ENCODE measurements at regions not wholly inside any gene's neighbourhood (a gene's known extent, or its start where the extent isn't known, plus 50 kb on each side); places are given as distances from the start of the nearest gene placed in this dataset.
"Not testable (repeated sequence)": the region's sequence is repeated elsewhere in the genome, so short reads cannot be mapped to it uniquely, and the experiment has no call there.

- DNase-seq (ENCODE audit: low read depth in 2 of 3, low spot score in 1 of 3), result no peak
Observed at GRCh38 chr13:65722506-65722905, 1507.6 kb downstream of the PCDH9 start.

- no peak for DNase-seq (ENCODE audit: low read depth in 2 of 3, low spot score in 1 of 3)
Observed at GRCh38 chr13:65719831-65720230, 1510.3 kb downstream of the PCDH9 start.

GRCh38 chr13:65710514-65710913 lies 1519.6 kb downstream of the PCDH9 start:
- DNase-seq (ENCODE audit: low read depth in 2 of 3, low spot score in 1 of 3), result no peak

- no peak for DNase-seq (ENCODE audit: low read depth in 2 of 3, low spot score in 1 of 3)
Observed at GRCh38 chr13:65697843-65698242, 1532.3 kb downstream of the PCDH9 start.

- no peak for DNase-seq (ENCODE audit: low read depth in 2 of 3, low spot score in 1 of 3)
Observed at GRCh38 chr13:65679240-65679639, 1550.9 kb downstream of the PCDH9 start.

- no peak for DNase-seq (ENCODE audit: low read depth in 2 of 3, low spot score in 1 of 3)
Observed at GRCh38 chr13:65677906-65678305, 1552.2 kb downstream of the PCDH9 start.

GRCh38 chr13:65675383-65675782 lies 1554.8 kb downstream of the PCDH9 start:
- not testable (repeated sequence) for DNase-seq (ENCODE audit: low read depth in 2 of 3, low spot score in 1 of 3)

- DNase-seq (ENCODE audit: low read depth in 2 of 3, low spot score in 1 of 3), result no peak
Observed at GRCh38 chr13:65670014-65670625, 1560.0 kb downstream of the PCDH9 start.

GRCh38 chr13:65660731-65661130 lies 1569.4 kb downstream of the PCDH9 start:
- no peak for DNase-seq (ENCODE audit: low read depth in 2 of 3, low spot score in 1 of 3)

- DNase-seq (ENCODE audit: low read depth in 2 of 3, low spot score in 1 of 3), result no peak
Observed at GRCh38 chr13:65656740-65657329, 1573.3 kb downstream of the PCDH9 start.

GRCh38 chr13:65653613-65654012 lies 1576.5 kb downstream of the PCDH9 start:
- no peak for DNase-seq (ENCODE audit: low read depth in 2 of 3, low spot score in 1 of 3)

- DNase-seq (ENCODE audit: low read depth in 2 of 3, low spot score in 1 of 3), result no peak
Observed at GRCh38 chr13:65650321-65650720, 1579.8 kb downstream of the PCDH9 start.

GRCh38 chr13:65642996-65643395 lies 1587.1 kb downstream of the PCDH9 start:
- no peak for DNase-seq (ENCODE audit: low read depth in 2 of 3, low spot score in 1 of 3)

- no peak for DNase-seq (ENCODE audit: low read depth in 2 of 3, low spot score in 1 of 3)
Observed at GRCh38 chr13:65642301-65642700, 1587.8 kb downstream of the PCDH9 start.

- no peak for DNase-seq (ENCODE audit: low read depth in 2 of 3, low spot score in 1 of 3)
Observed at GRCh38 chr13:65638572-65639168, 1591.5 kb downstream of the PCDH9 start.

GRCh38 chr13:65633806-65634205 lies 1596.3 kb downstream of the PCDH9 start:
- no peak for DNase-seq (ENCODE audit: low read depth in 2 of 3, low spot score in 1 of 3)

- no peak for DNase-seq (ENCODE audit: low read depth in 2 of 3, low spot score in 1 of 3)
Observed at GRCh38 chr13:65631078-65631477, 1599.1 kb downstream of the PCDH9 start.

GRCh38 chr13:65629926-65630325 lies 1600.2 kb downstream of the PCDH9 start:
- DNase-seq (ENCODE audit: low read depth in 2 of 3, low spot score in 1 of 3), result no peak

GRCh38 chr13:65623148-65623547 lies 1607.0 kb downstream of the PCDH9 start:
- DNase-seq (ENCODE audit: low read depth in 2 of 3, low spot score in 1 of 3), result no peak

- no peak for DNase-seq (ENCODE audit: low read depth in 2 of 3, low spot score in 1 of 3)
Observed at GRCh38 chr13:65615506-65615905, 1614.6 kb downstream of the PCDH9 start.

GRCh38 chr13:65613004-65613403 lies 1617.1 kb downstream of the PCDH9 start:
- no peak for DNase-seq (ENCODE audit: low read depth in 2 of 3, low spot score in 1 of 3)

GRCh38 chr13:65609350-65609749 lies 1620.8 kb downstream of the PCDH9 start:
- DNase-seq (ENCODE audit: low read depth in 2 of 3, low spot score in 1 of 3), result no peak

GRCh38 chr13:65606622-65607021 lies 1623.5 kb downstream of the PCDH9 start:
- DNase-seq (ENCODE audit: low read depth in 2 of 3, low spot score in 1 of 3), result no peak
